ENCODE measurements at regions not wholly inside any gene's neighbourhood (a gene's known extent, or its start where the extent isn't known, plus 50 kb on each side); places are given as distances from the start of the nearest gene placed in this dataset.

DNA sequence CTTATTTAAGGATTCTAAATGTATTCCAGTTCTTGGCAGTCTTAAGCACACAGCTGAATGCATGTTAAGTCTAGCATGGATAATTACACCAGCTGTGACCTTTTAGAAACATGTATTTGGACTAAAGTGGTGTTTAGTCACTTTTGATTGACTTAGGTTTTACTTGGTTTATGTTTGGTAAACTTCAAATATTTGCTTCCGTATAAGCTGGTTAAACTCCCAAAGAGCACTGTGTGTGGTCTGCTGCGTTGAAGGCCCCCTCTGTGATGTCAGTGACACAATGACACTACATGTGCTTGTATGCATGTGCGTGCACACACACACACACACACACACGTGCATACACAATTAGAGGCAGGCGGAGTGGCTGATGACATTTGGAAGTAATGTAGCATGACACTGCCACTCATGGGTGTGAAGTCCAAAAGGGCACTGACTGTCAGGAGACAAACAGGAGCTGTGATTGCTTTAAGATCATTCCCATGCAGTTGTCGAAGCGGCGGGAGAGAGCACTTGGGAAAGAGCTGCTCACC lies 156.1 kb upstream of the CDH13 start (continued):
- TF ChIP-seq, protein P1, sequence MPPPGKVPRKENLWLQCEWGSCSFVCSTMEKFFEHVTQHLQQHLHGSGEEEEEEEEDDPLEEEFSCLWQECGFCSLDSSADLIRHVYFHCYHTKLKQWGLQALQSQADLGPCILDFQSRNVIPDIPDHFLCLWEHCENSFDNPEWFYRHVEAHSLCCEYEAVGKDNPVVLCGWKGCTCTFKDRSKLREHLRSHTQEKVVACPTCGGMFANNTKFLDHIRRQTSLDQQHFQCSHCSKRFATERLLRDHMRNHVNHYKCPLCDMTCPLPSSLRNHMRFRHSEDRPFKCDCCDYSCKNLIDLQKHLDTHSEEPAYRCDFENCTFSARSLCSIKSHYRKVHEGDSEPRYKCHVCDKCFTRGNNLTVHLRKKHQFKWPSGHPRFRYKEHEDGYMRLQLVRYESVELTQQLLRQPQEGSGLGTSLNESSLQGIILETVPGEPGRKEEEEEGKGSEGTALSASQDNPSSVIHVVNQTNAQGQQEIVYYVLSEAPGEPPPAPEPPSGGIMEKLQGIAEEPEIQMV (CRISPR knock-in tag; IDR thresholded peaks at IDR 0.05; ENCODE audit: low read depth): no peak
- TF ChIP-seq MEIS1 (CRISPR knock-in tag; IDR thresholded peaks at IDR 0.05; ENCODE audit: borderline replicate concordance) (no peak), PCBP2 (optimal IDR thresholded peaks at IDR 0.05; ENCODE audit: low read depth, low read length, poor library complexity, severe bottlenecking) (no peak), FOSL2 (CRISPR knock-in tag; IDR thresholded peaks at IDR 0.05) (peak; percentile 46), HCFC1 (IDR thresholded peaks at IDR 0.05; ENCODE audit: low read depth, low read length) (no peak), HMG20A (CRISPR knock-in tag; IDR thresholded peaks at IDR 0.05; ENCODE audit: borderline replicate concordance) (no peak), POGZ (CRISPR knock-in tag; IDR thresholded peaks at IDR 0.05) (no peak), TBP (CRISPR knock-in tag; IDR thresholded peaks at IDR 0.05) (no peak), SMAD1 (CRISPR knock-in tag; IDR thresholded peaks at IDR 0.05; ENCODE audit: borderline replicate concordance, low read depth) (no peak), ZNF205 (CRISPR knock-in tag; IDR thresholded peaks at IDR 0.05) (no peak), ZNF775 (CRISPR knock-in tag; IDR thresholded peaks at IDR 0.05; ENCODE audit: borderline replicate concordance) (no peak), DMAP1 (CRISPR knock-in tag; IDR thresholded peaks at IDR 0.05) (no peak)
- TF ChIP-seq, protein P2, sequence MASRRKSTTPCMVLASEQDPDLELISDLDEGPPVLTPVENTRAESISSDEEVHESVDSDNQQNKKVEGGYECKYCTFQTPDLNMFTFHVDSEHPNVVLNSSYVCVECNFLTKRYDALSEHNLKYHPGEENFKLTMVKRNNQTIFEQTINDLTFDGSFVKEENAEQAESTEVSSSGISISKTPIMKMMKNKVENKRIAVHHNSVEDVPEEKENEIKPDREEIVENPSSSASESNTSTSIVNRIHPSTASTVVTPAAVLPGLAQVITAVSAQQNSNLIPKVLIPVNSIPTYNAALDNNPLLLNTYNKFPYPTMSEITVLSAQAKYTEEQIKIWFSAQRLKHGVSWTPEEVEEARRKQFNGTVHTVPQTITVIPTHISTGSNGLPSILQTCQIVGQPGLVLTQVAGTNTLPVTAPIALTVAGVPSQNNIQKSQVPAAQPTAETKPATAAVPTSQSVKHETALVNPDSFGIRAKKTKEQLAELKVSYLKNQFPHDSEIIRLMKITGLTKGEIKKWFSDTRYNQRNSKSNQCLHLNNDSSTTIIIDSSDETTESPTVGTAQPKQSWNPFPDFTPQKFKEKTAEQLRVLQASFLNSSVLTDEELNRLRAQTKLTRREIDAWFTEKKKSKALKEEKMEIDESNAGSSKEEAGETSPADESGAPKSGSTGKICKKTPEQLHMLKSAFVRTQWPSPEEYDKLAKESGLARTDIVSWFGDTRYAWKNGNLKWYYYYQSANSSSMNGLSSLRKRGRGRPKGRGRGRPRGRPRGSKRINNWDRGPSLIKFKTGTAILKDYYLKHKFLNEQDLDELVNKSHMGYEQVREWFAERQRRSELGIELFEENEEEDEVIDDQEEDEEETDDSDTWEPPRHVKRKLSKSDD (CRISPR knock-in tag; IDR thresholded peaks at IDR 0.05; ENCODE audit: low read depth): 0 out of 2 replicates have a peak, but pooled peaks have one; percentile 28
- TF ChIP-seq, protein P3, sequence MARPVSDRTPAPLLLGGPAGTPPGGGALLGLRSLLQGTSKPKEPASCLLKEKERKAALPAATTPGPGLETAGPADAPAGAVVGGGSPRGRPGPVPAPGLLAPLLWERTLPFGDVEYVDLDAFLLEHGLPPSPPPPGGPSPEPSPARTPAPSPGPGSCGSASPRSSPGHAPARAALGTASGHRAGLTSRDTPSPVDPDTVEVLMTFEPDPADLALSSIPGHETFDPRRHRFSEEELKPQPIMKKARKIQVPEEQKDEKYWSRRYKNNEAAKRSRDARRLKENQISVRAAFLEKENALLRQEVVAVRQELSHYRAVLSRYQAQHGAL (CRISPR knock-in tag; IDR thresholded peaks at IDR 0.05; ENCODE audit: not compliant biosample characterization): no peak
- TF ChIP-seq, protein P4, sequence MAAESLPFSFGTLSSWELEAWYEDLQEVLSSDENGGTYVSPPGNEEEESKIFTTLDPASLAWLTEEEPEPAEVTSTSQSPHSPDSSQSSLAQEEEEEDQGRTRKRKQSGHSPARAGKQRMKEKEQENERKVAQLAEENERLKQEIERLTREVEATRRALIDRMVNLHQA (CRISPR knock-in tag; IDR thresholded peaks at IDR 0.05): no peak
- TF ChIP-seq, protein P5, sequence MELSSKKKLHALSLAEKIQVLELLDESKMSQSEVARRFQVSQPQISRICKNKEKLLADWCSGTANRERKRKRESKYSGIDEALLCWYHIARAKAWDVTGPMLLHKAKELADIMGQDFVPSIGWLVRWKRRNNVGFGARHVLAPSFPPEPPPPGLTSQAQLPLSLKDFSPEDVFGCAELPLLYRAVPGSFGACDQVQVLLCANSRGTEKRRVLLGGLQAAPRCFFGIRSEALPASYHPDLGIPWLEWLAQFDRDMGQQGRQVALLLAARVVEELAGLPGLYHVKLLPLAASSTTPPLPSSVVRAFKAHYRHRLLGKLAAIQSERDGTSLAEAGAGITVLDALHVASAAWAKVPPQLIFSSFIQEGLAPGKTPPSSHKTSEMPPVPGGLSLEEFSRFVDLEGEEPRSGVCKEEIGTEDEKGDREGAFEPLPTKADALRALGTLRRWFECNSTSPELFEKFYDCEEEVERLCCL (CRISPR knock-in tag; IDR thresholded peaks at IDR 0.05; ENCODE audit: borderline replicate concordance): no peak
- TF ChIP-seq, protein P6, sequence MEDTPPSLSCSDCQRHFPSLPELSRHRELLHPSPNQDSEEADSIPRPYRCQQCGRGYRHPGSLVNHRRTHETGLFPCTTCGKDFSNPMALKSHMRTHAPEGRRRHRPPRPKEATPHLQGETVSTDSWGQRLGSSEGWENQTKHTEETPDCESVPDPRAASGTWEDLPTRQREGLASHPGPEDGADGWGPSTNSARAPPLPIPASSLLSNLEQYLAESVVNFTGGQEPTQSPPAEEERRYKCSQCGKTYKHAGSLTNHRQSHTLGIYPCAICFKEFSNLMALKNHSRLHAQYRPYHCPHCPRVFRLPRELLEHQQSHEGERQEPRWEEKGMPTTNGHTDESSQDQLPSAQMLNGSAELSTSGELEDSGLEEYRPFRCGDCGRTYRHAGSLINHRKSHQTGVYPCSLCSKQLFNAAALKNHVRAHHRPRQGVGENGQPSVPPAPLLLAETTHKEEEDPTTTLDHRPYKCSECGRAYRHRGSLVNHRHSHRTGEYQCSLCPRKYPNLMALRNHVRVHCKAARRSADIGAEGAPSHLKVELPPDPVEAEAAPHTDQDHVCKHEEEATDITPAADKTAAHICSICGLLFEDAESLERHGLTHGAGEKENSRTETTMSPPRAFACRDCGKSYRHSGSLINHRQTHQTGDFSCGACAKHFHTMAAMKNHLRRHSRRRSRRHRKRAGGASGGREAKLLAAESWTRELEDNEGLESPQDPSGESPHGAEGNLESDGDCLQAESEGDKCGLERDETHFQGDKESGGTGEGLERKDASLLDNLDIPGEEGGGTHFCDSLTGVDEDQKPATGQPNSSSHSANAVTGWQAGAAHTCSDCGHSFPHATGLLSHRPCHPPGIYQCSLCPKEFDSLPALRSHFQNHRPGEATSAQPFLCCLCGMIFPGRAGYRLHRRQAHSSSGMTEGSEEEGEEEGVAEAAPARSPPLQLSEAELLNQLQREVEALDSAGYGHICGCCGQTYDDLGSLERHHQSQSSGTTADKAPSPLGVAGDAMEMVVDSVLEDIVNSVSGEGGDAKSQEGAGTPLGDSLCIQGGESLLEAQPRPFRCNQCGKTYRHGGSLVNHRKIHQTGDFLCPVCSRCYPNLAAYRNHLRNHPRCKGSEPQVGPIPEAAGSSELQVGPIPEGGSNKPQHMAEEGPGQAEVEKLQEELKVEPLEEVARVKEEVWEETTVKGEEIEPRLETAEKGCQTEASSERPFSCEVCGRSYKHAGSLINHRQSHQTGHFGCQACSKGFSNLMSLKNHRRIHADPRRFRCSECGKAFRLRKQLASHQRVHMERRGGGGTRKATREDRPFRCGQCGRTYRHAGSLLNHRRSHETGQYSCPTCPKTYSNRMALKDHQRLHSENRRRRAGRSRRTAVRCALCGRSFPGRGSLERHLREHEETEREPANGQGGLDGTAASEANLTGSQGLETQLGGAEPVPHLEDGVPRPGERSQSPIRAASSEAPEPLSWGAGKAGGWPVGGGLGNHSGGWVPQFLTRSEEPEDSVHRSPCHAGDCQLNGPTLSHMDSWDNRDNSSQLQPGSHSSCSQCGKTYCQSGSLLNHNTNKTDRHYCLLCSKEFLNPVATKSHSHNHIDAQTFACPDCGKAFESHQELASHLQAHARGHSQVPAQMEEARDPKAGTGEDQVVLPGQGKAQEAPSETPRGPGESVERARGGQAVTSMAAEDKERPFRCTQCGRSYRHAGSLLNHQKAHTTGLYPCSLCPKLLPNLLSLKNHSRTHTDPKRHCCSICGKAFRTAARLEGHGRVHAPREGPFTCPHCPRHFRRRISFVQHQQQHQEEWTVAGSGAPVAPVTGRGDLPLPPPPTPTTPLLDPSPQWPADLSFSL (CRISPR knock-in tag; IDR thresholded peaks at IDR 0.05): peak; percentile 77
